GM12875 (cell line): ENCODE measurements at regions not wholly inside any gene's neighbourhood (a gene's known extent, or its start where the extent isn't known, plus 50 kb on each side); places are given as distances from the start of the nearest gene placed in this dataset.

ENCODE experiments used
- H3K4me3 ChIP-seq: one replicate; pipeline ENCODE4 v1.5.1; 2011; ENCODE audit warnings: low read depth, low read length, control low read depth
- CTCF ChIP-seq: IDR thresholded peaks from 2 replicates; pipeline ENCODE4 v1.5.1; 2011; ENCODE audit warnings: low read depth, mild to moderate bottlenecking, control low read depth, inconsistent platforms, low read length, moderate library complexity, borderline replicate concordance; ENCODE audit not compliant: insufficient read depth

- no peak overlapping the region for H3K4me3 ChIP-seq
- no peak for TF ChIP-seq CTCF
Observed at GRCh38 chr13:107734891-107735625, 480.3 kb downstream of the LIG4 start.

- TF ChIP-seq CTCF: no peak
- H3K4me3 ChIP-seq: no peak overlapping the region
Observed at GRCh38 chr13:107733276-107733675, 482.1 kb downstream of the LIG4 start.

- H3K4me3 ChIP-seq: no peak overlapping the region
Observed at GRCh38 chr13:107730813-107731212, 484.5 kb downstream of the LIG4 start.

GRCh38 chr13:107721125-107721869, 494.0 kb downstream of the LIG4 start:
- TF ChIP-seq CTCF: no peak
- H3K4me3 ChIP-seq: no peak overlapping the region

More at GRCh38 chr13:107730813-107731212, 484.5 kb downstream of the LIG4 start:
- no peak for TF ChIP-seq CTCF

GRCh38 chr13:107716741-107717140, 498.6 kb downstream of the LIG4 start:
- H3K4me3 ChIP-seq: no peak overlapping the region
- no peak for TF ChIP-seq CTCF

- H3K4me3 ChIP-seq: no peak overlapping the region
- TF ChIP-seq CTCF: no peak
Observed at GRCh38 chr13:107716241-107716640, 499.1 kb downstream of the LIG4 start.

- no peak for TF ChIP-seq CTCF
- H3K4me3 ChIP-seq: no peak overlapping the region
Observed at GRCh38 chr13:107715496-107715895, 499.8 kb downstream of the LIG4 start.
